Kasumi-1 (cell line): ENCODE measurements at regions not wholly inside any gene's neighbourhood (a gene's known extent, or its start where the extent isn't known, plus 50 kb on each side); places are given as distances from the start of the nearest gene placed in this dataset.
A peak's percentile ranks its signal among the peaks of the same experiment; 100 is the strongest.

Experiments
- DNase-seq, 2 experiments: peaks; one replicate each; lab custom pipeline; 2025; lab: John Stamatoyannopoulos, UW

DNA sequence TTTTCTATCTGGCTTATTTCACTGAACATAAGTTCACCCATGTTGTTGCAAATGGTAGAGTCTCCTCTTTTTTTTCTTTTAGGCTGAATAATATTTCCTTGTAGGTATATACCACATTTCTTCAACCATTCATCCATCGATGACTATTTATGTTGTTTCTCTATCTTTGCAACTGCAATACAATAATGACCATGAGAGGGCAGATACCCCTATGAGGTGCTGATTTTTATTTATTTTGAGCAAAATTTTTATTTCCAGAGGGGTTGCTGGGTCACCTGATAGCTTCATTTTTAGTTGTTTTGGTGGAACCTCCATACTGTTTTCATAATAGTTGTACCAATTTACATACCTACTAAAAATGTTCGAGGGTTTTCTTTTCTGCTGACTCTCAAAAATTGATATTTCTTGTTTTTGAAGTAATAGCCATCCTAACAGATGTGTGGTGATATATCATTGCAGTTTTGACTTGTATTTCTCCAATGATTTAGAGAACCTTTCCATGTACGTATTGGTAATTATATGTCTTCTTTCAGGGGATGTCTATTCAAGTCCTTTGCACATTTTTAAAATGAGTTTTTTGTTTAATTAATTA is 1697.0 kb downstream of the PCDH7 start:
- DNase-seq = no peak

DNA sequence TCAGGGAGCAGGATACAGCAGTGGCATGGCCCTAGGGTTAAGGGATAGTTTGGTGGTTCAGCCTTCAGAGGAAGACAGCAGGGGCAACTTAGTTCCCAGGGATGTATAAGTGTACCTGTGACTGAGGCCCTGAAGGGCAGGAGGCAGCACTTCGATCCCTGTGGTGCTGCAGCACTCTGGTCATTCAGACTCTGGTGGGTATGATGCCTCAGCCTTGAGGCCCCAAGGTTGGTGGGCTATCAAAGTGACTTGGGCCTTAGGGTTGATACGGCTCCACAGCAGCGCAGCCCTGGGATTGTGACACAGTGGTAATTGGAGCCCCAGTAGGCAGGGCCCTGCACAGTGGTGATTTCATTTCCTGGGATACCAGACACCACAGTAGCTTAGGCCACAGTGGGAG is 1703.1 kb downstream of the PCDH7 start:
- DNase-seq = no peak

DNA sequence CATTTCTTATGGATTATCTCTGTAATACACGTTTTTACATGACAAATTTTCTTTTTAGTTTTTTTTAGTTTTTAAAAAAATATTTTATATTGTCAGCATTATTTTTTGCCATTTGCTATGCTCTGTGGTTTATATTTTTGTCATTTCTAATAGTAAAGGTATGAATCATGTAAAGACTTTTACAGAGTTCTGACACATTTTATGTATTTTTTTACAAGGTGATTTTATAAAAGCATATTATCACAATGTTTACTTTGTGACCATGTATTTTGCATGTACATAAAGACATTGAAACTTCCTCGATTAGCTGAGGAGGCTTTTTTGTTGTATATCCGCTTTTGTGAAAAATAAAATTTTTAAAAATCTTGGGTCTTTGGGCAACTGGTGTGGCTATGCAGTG is 1705.1 kb downstream of the PCDH7 start:
- no peak for DNase-seq

DNA sequence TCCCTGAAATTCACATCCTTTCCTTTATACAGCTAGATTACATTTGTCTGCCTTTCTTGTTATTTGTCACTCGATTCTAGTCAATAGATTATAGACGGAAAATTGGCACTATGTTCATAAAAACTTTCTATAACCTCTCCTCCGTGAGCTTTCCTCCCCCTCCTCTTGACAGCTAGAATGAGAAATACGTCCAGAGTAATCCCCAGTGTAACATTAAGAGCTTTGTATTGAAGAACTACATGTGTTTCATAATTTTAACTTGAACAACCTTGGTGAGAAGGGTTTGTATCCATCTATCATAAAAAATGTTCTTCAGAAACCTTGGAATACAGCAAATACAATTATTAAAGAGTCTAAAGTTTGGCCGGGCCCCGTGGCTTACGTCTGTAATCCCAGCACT is 1707.4 kb downstream of the PCDH7 start:
- DNase-seq = no peak

DNA sequence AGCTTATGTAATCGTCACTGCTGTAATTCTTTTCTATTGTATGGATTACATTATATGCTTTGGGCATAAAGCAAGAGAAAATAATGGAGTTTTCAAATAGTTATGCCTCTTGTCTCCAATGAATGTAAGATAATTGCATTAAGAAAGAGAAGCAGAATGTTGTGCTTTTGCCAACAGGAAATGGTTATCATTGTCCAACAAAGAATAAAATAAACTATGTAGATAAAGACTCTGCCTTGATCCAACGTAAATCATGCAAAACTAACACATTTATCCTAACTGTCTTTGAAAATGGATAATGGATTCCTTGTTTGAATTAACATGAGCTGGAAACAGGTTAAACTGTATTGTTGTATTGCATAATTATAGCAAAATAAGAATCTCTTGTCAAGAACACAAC is 1709.0 kb downstream of the PCDH7 start:
- no peak for DNase-seq

DNA sequence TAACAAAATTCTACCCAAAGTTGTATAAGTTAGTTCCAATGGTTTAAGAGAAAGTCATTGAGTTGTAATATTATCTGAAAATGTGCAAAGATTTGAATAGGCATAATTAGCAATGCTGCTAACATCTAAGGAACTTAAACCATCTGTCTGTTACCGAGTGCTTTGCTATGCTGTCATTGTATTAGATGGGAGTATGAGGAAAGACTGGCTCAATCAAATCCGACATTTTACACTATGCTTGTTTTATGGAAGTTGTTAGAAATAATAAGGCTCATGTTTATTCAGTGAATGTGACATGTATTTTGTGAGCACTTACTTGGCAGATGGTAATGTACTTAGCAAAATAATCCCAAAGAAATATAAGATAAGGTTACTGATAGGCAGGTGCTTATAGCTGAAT is 1715.1 kb downstream of the PCDH7 start:
- no peak for DNase-seq

DNA sequence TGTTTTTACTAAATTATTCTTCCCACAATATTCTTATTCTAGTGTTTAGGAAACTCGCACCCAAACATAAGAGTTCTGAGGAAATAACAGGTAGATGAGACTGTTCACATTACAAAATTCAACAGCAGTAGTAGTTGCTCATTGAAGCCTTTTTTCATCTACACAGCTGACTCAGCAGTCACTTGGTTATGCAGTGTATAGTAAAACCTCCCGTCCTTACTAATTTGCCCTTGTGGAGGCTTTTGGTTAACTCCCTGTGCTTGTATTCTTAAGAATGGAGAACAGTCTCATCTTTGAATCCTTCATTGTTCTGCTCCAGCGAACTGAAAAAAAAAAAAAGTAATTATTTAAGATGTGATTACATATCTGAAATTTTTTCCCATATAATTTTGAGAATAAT is 1716.6 kb downstream of the PCDH7 start:
- DNase-seq = no peak

DNA sequence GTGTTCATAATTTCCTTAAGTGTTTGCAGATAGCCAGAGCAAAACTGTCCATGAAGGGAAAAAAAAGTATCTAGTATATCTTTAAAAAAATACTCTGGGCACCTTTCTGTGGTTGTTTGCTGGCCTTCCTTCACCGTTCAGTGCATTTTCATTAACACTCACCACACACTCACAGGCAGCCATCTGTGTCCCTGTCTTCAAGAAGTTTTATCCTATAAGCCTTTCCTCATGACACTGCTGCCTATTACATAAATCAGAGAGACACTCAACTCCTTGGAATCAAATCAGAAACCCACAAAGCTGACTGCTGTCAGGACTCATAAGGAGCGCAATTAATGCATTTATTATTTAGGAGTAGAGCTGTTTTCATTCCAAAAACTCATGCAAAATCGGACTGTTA is 1720.2 kb downstream of the PCDH7 start:
- DNase-seq = no peak

DNA sequence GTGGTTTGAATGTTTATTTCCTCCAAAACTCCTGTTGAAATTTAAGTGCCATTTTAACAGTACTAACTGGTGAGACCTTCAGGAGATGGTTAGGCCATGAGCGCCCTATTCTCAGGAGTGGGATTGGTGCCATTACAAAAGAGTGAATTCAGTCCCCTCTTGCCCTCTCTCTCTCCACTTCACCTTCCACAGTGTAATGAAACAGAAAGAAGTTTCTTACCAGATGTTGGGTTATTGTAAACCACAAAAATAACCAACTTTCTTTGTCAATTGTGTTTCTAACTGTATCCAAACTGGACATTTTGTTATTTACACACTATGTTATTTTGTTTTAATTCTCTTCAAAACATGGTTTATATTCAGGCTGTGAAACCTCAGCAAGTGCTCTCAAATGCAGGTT is 1734.3 kb downstream of the PCDH7 start:
- no peak for DNase-seq

DNA sequence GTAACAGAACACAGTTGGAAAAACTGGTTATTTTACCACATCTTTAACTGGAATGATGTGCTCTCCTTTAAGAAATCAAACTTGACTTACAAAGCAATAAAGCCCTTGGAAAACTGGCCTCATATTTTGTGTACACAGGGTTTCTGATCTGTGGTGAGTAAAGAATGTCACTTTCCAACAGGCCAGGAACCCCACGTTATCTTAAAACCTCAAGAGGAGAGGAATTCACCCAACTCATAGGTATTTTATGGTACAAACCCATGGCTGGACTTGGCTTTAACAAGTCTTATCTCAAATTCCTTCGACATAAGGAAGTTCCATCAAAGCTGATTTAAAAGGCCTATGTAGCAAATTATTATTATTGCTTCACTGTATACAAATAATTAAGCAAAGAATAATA is 1735.1 kb downstream of the PCDH7 start:
- DNase-seq = no peak

DNA sequence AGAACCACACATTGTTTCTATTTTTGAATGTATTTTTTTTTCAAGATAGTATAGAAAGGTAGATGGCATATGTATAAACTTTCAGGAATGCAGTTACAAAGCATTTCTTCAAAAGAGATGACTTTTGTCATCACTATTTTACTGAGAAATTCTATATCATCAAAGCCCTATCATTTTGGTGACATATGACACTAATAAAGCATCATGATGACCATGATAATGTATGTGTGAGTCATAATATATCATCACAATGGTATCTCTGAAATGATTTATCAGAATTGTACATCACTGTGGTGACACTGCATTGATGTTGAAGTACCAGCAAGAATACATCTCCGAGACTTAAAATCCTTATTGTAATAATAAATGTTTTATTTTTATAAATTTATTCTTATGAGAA is 1740.8 kb downstream of the PCDH7 start:
- DNase-seq = no peak

DNA sequence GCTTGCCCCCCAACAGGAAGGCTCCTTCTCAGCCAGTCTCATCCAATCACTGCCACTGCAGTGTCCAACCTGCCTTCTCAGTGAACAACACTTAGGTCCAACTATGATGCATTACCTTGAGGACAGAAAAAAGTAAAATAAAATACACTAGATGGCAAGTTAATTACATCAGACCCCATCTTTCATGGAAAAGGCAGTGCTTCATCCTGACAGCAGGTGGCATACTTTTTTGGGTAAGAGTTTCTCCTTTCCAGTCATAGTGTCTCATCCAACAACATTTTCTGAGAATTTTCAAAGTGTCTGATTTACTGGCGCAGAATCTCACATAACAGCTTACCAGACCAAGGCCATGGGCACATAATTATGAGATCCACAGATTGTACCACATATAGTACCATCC is 1742.8 kb downstream of the PCDH7 start:
- peak; percentile 36 to 65 for DNase-seq

DNA sequence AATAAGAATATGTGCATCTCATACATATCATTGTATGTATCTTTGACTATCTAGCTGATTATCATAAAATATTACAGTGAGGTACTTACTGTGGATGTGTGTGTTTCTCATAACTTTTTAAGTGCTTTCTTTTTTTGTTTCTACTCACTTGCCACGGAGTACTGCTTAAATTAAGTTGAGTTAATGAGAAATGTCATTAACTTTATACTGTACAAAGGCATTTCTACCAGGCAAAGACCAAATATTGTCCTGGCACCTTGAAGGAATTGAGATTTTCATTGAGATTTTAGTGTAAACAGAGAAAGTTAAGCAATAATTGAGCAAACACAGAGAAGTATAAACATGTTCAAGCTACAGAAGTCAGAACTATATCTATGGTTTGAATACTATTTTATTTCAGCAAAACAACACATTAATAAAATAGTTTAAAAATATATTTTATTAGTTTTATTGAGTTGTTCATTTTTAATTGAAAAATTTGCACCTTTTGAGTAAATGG is 1750.0 kb downstream of the PCDH7 start:
- no peak for DNase-seq

DNA sequence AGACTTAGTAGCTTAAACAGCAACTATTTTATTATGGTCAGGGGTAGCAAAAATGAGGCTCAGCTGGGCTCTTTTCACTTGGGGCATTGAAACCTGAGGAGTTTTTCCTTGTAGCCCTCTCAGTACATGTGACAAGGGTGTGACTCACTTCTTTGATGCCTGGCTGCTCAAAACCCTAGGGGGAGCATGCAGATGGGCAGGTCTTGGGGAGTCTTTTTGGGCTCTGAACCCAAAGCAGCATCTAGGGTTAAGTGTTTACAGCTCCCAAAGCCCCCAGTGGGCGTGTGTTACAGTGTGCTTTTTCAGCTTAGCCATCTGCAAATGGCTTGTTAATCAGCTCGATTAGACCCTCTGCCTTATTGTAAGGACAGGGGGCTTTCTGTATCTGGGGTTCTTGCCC is 1752.7 kb downstream of the PCDH7 start:
- DNase-seq = no peak

DNA sequence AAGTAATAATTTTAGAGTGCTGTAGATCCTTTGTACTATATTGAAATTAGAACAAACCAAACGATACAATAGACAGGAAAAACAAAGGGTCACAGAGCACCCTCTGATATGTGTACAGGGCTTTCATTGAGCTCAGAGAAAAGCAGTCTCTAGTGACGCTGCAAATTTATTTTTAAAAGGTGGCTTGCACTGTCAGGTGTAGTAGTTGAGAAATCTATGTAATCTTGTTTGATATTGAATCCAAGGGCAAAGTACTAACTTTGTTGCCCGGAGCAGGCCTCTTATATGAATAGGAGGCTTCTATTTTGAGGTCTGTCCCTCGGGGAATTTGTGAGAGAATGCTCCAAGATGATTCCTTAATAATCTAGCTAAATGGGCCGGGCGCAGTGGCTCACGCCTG is 1755.5 kb downstream of the PCDH7 start:
- DNase-seq = no peak

DNA sequence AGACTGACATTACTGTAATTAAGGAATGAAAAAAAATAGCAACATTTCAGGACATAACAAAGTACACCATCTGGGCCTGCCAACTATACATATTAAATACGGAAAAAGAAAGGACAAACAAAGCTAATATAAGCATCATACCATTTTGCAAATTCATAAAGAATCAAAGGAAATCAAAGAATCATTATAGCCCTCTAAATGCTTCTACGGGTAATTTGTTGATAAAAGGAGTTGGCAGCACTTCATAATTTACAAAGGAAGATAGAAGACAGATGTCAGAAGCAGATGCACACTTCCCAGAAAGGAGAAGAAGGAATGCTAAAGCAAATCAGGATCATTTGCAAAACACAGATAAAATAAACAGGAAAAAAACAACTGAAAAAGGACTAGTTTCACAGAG is 1757.3 kb downstream of the PCDH7 start:
- DNase-seq = no peak

DNA sequence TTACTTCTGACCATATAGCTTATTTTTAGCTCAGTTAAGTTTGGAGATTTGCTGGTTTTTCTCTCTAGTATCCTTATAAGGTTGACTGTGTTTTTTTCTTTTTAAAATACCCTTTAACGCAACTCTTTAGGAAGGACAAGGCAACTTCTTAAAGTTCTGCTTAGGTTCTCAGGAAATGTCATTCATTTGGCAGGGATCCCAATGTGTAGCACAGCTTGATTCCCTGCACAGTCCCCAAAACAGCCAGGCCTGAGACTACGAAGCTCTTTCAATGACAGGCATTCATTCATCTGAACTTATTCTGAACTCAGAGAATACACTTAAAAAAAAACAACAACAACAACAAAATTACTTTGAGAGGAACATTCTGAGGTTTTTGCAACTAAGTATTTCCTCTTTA is 1765.8 kb downstream of the PCDH7 start:
- DNase-seq = no peak

DNA sequence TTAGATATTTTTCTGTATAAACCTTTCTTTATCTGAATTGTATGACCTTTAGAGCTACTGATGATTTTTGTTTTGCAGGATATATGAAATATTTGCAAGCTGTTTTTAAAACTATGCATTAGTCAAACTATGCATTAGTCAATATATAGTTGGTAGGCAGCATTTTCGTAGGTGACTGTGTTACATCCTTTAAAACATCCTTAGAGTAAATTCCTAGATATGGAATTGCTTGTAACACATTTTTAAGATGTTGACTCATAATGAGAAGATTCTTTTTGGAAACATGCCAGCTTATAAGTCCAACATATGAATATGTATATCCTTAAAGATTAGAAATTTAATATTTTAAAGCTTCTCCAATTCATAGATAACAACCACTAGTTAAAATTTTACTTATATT is 1768.5 kb downstream of the PCDH7 start:
- no peak for DNase-seq

DNA sequence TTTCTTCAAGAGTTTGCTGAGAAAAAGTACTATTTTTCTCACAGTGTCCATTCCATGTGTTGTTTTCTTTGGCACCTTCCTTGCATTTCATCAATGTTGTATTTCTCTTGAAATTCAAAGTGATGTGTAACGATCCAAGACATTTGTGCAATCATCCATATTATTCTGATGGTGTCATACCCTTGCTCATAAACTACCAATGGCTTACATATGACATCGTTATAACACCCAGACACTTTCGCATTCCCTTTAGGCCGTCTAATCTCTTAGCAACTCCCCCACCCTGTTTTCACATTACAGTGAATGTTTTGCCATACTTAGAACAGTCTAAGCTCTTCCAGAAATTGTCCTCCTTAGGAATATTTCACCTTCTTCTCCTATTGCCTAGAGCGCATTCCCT is 1779.0 kb downstream of the PCDH7 start:
- DNase-seq = no peak

DNA sequence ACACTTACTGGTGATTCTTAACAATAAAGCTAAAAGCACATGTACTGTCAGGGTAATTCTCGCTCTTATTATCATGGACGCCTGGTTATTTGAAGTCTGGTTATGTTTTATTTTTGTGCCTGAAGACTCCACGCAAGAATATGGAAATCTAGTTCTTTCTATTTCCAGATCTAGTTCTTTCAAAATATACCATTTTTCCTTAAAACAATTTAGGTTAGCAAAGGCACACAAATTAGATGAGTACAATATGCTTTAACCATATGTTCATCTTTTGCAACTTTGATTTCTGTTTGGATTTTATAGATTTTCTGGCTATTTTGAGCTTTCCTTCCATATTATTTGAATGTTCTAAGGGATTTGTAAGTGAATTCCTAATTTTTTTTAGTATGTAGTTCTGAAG is 1783.1 kb downstream of the PCDH7 start:
- DNase-seq = no peak

DNA sequence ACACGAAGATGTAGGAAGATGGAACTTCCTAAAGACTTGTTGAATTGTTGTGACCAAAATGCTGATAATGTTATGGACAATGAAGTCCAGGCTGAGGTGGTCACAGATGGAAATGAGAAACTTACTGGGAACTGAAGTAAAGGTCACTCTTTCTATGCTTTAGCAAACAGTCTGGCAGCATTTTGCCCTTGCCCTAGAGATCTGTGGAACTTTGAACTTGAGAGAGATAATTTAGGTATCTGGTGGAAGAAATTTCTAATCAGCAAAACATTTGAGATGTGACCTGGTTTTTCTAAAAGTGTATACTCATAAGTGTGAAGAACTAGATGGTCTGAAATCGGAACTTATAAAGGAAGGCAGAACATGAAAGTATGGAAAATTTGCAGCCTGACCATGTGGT is 1785.9 kb downstream of the PCDH7 start:
- DNase-seq = no peak

DNA sequence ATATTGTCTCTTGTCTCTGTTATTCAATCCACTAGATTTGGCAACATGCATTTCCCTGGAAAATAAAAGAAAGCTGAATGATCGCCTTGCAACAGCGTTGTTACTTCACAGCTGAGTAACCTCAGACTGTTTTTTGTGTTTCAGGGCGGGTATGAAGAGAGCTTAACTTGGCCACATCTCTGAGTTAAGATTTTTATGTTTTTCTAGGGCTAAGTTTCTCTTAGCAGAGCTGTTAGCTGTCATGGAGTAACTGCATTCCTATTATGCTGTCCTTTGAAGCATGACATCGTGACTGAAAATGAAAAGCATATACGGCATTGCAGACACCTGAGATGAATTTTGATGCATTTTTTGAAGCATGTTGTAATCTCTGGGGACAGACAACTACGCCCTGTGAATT is 1798.9 kb downstream of the PCDH7 start:
- no peak for DNase-seq

DNA sequence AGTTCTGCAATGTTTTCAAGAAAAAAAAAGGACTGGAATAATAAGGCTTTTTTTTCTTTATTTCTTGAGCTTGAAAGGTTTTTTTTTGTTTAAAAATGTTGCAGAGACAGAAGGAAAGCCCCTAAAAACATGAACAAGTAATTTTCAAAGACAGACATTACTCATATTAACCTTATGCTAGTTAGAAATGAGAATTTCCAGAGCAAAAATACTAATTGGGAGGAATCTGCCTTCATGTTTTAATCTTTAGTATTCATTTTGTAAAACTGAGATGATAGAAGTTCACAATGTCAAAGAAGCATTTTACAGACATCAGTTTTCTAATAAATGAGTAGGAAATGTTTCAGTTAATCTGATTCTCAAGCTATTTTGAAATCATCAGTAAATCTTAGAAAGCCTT is 1805.3 kb downstream of the PCDH7 start:
- DNase-seq = no peak

DNA sequence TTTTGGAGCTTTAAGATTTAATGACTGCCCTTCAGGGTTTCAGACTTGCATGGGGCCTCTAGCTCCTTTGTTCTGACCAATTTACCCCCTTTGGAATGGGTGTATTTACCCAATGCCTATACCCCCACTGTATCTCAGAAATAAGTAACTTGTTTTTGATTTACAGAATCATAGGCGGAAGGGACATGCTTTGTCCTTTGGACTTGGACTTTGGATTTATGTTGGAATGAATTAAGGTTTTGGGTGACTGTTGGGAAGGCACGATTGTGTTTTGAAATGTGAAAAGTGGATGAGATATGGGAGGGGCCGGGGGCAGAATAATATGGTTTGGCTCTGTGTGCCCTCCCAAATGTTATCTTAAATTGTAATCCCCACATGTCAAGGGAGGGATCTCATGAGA is 1824.7 kb downstream of the PCDH7 start:
- no peak for DNase-seq

DNA sequence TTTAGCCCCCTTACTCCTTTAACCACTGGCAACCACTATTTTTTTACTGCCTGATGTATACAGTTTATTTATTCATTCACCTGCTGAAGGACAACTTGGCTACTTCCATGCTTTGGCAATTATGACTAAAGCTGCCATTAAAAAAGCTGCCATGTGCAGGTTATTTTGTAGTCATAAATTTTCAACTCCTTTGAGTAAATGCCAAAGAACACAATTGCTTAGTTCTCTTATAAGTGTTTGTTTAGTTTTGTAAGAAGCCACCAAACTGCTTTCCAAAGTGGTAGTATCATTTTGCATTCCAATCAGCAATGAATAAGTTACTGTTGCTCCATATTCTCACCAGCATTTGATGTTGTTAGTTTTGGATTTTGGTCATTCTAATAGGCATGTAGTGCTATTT is 1831.8 kb downstream of the PCDH7 start:
- DNase-seq = no peak
